Adrenal gland (tissue), 5 donors: ENCODE measurements at regions not wholly inside any gene's neighbourhood (a gene's known extent, or its start where the extent isn't known, plus 50 kb on each side); places are given as distances from the start of the nearest gene placed in this dataset.

Experiments used
- CTCF ChIP-seq, 6 experiments: fragments of 450-650 bp in 4 of 6; fragments of 200-600 bp in 2 of 6; sonication (generic) in 1 of 6; IDR thresholded peaks; 1 replicate in 5 of 6; 2 replicates in 1 of 6; pipeline versions ENCODE4 v1.5.1 to v1.8.0; 2016 to 2021; ENCODE audit warnings: antibody characterized with exemption in 6 of 6, mild to moderate bottlenecking in 2 of 6, moderate library complexity in 1 of 6
- POLR2A ChIP-seq, 2 donors: fragments of 450-650 bp; IDR thresholded peaks; one replicate each; pipeline ENCODE4 v1.6.1; 2017; ENCODE audit warnings: antibody characterized with exemption in 2 of 2, mild to moderate bottlenecking in 2 of 2, moderate library complexity in 1 of 2
- donor health status: DM: no; HTN: no; CAD: no.

- TF ChIP-seq CTCF (IDR thresholded peaks at IDR 0.05) (no peak), POLR2A (IDR thresholded peaks at IDR 0.05) (no peak)
Measured at GRCh38 chr6:19042420-19042819, 655.3 kb downstream of the RNF144B start.
